Uterus (tissue), 2 donors: ENCODE measurements at regions not wholly inside any gene's neighbourhood (a gene's known extent, or its start where the extent isn't known, plus 50 kb on each side); places are given as distances from the start of the nearest gene placed in this dataset.
A peak's percentile ranks its signal among the peaks of the same experiment; 100 is the strongest.

Experiments
- CTCF ChIP-seq, 4 experiments: fragments of 200-600 bp in 2 of 4; fragments of 450-650 bp in 2 of 4; sonication (generic) in 2 of 4; IDR thresholded peaks; one replicate each; pipeline ENCODE4 v1.5.1; 2016 to 2019; ENCODE audit warnings: antibody characterized with exemption in 4 of 4, mild to moderate bottlenecking in 2 of 4, moderate library complexity in 1 of 4
- POLR2A ChIP-seq, 2 donors: fragments of 450-650 bp; IDR thresholded peaks; one replicate each; pipeline ENCODE4 v1.6.1; 2016; ENCODE audit warnings: antibody characterized with exemption in 2 of 2, mild to moderate bottlenecking in 1 of 2, moderate library complexity in 1 of 2

- TF ChIP-seq CTCF (IDR thresholded peaks at IDR 0.05) (peak; percentile 85 to 95 (median 90)), POLR2A (IDR thresholded peaks at IDR 0.05) (no peak)
These were observed 52.0 kb upstream of the THY1 start for GRCh38 chr11:119474682-119475596.
